ENCODE measurements at regions not wholly inside any gene's neighbourhood (a gene's known extent, or its start where the extent isn't known, plus 50 kb on each side); places are given as distances from the start of the nearest gene placed in this dataset.

DNA sequence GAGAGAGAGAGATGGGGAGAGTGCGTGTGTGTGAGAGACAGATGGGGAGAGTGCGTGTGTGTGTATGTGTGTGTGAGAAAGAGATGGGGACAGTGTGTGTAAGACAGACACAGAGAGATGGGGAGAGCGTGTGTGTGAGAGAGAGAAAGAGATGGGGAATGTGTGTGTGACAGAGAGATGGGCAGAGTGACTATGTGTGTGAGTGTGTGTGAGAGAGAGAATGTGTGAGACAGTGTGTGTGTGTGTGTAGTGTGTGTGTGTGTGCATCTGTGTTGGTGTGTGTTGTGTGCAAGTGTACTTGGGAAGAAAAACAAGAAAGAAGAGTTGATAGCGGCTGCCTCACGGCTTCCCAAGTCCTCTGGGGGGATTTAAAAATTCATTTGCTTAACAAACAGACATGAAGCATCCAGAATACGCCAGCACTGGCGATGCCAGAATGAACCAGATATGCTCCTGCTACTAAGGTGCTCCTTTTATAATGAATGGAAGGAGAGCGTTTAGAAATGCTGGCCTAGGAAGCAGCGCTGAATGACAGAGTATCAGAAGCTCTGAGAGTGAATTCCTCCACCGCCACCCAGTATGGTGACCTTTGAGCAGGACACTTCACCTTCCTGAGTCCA lies 186.1 kb upstream of the TSC22D2 start:
- no peak overlapping the region for H3K18ac ChIP-seq (ENCODE audit: extremely low read depth, low read length)
- FAIRE-seq (no peak), DNase-seq (ENCODE audit: low read depth in 1 of 2, low spot score in 2 of 2) (no peak)
- no peaks in the 10 kb centered on the region for H3K79me2 ChIP-seq (ENCODE audit: control insufficient read depth in 1 of 2, insufficient read depth in 2 of 2, low read length in 2 of 2)
- no peak overlapping the region for H3K4ac ChIP-seq (replicated peaks; ENCODE audit: insufficient read length, low read depth, low read length)
- H3K9ac ChIP-seq (replicated peaks in 1 of 4; ENCODE audit: extremely low read depth in 1 of 4, low read depth in 3 of 4, low read length in 3 of 4) = no peak overlapping the region
- peak overlapping the region; percentile 99 for H2BK15ac ChIP-seq (ENCODE audit: low read length)
- H2BK5ac ChIP-seq (ENCODE audit: low read depth, low read length) = no peak overlapping the region
- peaks cover 0 to 7% (median 2%) of the 10 kb centered on the region in 4 experiments; a peak in 5 of 7 replicates for H3K27me3 ChIP-seq (replicated peaks in 1 of 4; ENCODE audit: control insufficient read depth in 3 of 4, extremely low read depth in 1 of 4, insufficient read depth in 3 of 4, low read length in 3 of 4)
- H4K91ac ChIP-seq (replicated peaks; ENCODE audit: insufficient read length, low read length) = peak overlapping the region; percentile 66
- H4K8ac ChIP-seq (ENCODE audit: extremely low read depth, insufficient read depth, low read length) = no peak overlapping the region
- H3K56ac ChIP-seq (replicated peaks; ENCODE audit: insufficient read length, low read depth, low read length) = peak overlapping the region; percentile 28
- H3K27ac ChIP-seq (ENCODE audit: low read depth, low read length) = no peak overlapping the region
- peaks cover 6% of the 10 kb centered on the region; the same call in 1 of the 2 replicates for H3K23me2 ChIP-seq (ENCODE audit: low read depth, low read length)
- H3K14ac ChIP-seq (ENCODE audit: insufficient read length) = no peak overlapping the region
- ChIA-PET CTCF (ENCODE audit: partially characterized antibody) (interaction anchor here (0.8 to 2.6 kb wide), 12 partner anchors 10 to 304 kb away, joined by 3 to 18 read pairs (median 5); no protein-coding TSS in a partner anchor), POLR2A (ENCODE audit: partially characterized antibody) (interaction anchor here (1.3 kb wide), 1 partner anchor 254 kb away, joined by 8 read pairs; no protein-coding TSS in a partner anchor)
- peaks cover 3 to 6% of the 10 kb centered on the region in 2 experiments; a peak in 3 of 4 replicates for H3K9me3 ChIP-seq (ENCODE audit: insufficient read depth in 2 of 2, low read depth in 1 of 2, low read length in 1 of 2)
- peak overlapping the region; percentile 95; the same call in 1 of the 2 replicates for H2BK20ac ChIP-seq (ENCODE audit: low read length)
- H2BK12ac ChIP-seq (ENCODE audit: low read depth, low read length) = peak overlapping the region; percentile 89; the same call in 1 of the 2 replicates
- H3K36me3 ChIP-seq (ENCODE audit: control insufficient read depth in 2 of 4, insufficient read depth in 4 of 4, low read length in 3 of 4) = no peaks in the 10 kb centered on the region
- H3K23ac ChIP-seq (ENCODE audit: insufficient read length) = no peak overlapping the region
- peak overlapping the region; percentile 57 to 65 for H3K4me2 ChIP-seq (ENCODE audit: insufficient read depth in 1 of 2, low read depth in 2 of 2, low read length in 2 of 2)
- peak overlapping the region; percentile 85; the same call in 1 of the 2 replicates for H2AFZ ChIP-seq (ENCODE audit: low read length)
- peaks cover 4 to 12% (median 6%) of the 10 kb centered on the region in 4 experiments; a peak in 6 of 7 replicates for H3K4me1 ChIP-seq (replicated peaks in 1 of 4; ENCODE audit: control insufficient read depth in 3 of 4, insufficient read depth in 4 of 4, low read length in 3 of 4)
- peaks cover 0 to 4% of the 10 kb centered on the region in 2 experiments for H4K20me1 ChIP-seq (replicated peaks in 1 of 2; ENCODE audit: control insufficient read depth in 1 of 2, insufficient read depth in 2 of 2, low read length in 2 of 2)
- peak overlapping the region; percentile 98; the same call in 1 of the 2 replicates for H2AK5ac ChIP-seq (ENCODE audit: low read depth, low read length)
- H3K79me1 ChIP-seq (ENCODE audit: low read depth, low read length) = no peaks in the 10 kb centered on the region
- TF ChIP-seq TAF1 (IDR thresholded peaks at IDR 0.05; ENCODE audit: low read depth, low read length) (no peak), JUN (IDR thresholded peaks at IDR 0.05; ENCODE audit: low read depth, low read length) (no peak), TEAD4 (IDR thresholded peaks at IDR 0.05; ENCODE audit: low read depth, low read length) (no peak), PHF8 (conservative IDR thresholded peaks at IDR 0.05; ENCODE audit: low read depth, low read length) (no peak), CREB1 (IDR thresholded peaks at IDR 0.05) (no peak)
- WGBS, 2 experiments (ENCODE audit: extremely low coverage in 1 of 2, insufficient coverage in 1 of 2, insufficient read length in 1 of 2, insufficient replicate concordance in 2 of 2, low coverage in 1 of 2, low lambda C conversion rate in 2 of 2, missing lambda C conversion rate in 1 of 2) = 68 to 100% methylated on average over 2 to 10 of the region's 10 CpGs
- peak overlapping the region in 1 of 4 experiments; percentile 52; a peak in 2 of 8 replicates for H3K4me3 ChIP-seq (ENCODE audit: extremely low read depth in 1 of 4, insufficient read depth in 2 of 4, low read depth in 3 of 4, low read length in 4 of 4)
- no peak overlapping the region for H2BK120ac ChIP-seq (replicated peaks; ENCODE audit: low read depth, low read length)
- H4K5ac ChIP-seq (ENCODE audit: insufficient read length, low read depth, low read length) = no peak overlapping the region
